Right atrium auricular region (tissue), 2 donors: ENCODE measurements at regions not wholly inside any gene's neighbourhood (a gene's known extent, or its start where the extent isn't known, plus 50 kb on each side); places are given as distances from the start of the nearest gene placed in this dataset.

ENCODE experiments used
- DNase-seq: peaks from one replicate; pipeline ENCODE4 v3.0.0-alpha.2; 2019; ENCODE audit warnings: low spot score
- H3K27ac ChIP-seq, 2 donors: fragments of 200-600 bp; sonication (generic); 1 replicate in 1 of 2; 2 replicates in 1 of 2; pipeline ENCODE4 v1.5.1; 2016 to 2019
- H3K27me3 ChIP-seq, 2 donors: fragments of 200-600 bp; sonication (generic); one replicate each; pipeline versions ENCODE4 v1.5.1 to v1.6.0; 2017 to 2019
- H3K36me3 ChIP-seq: fragments of 200-600 bp; sonication (generic); one replicate; pipeline ENCODE4 v1.5.1; 2016
- H3K4me1 ChIP-seq, 2 donors: fragments of 200-600 bp; sonication (generic); one replicate each; pipeline versions ENCODE4 v1.5.1 to v1.6.0; 2017 to 2019
- H3K4me3 ChIP-seq, 2 donors: fragments of 200-600 bp; sonication (generic); 1 replicate in 1 of 2; 2 replicates in 1 of 2; pipeline ENCODE4 v1.5.1; 2017 to 2019; ENCODE audit warnings: mild to moderate bottlenecking in 1 of 2, moderate library complexity in 1 of 2
- H3K9me3 ChIP-seq, 2 donors: fragments of 200-600 bp; sonication (generic); one replicate each; pipeline ENCODE4 v1.5.1; 2019
- CTCF ChIP-seq, 2 donors: fragments of 200-600 bp; sonication (generic); IDR thresholded peaks; one replicate each; pipeline ENCODE4 v1.5.1; 2019; ENCODE audit warnings: antibody characterized with exemption in 2 of 2

- DNase-seq: no peak
- no peaks in the 10 kb centered on the region for H3K9me3 ChIP-seq
These were observed 136.4 kb upstream of the SLC14A2 start for GRCh38 chr18:45478889-45479288.

GRCh38 chr18:45480219-45481015, 134.9 kb upstream of the SLC14A2 start:
- no peaks in the 10 kb centered on the region for H3K9me3 ChIP-seq
- no peak overlapping the region for H3K27ac ChIP-seq
- H3K4me3 ChIP-seq: no peak overlapping the region
- H3K4me1 ChIP-seq: no peaks in the 10 kb centered on the region
- no peak for DNase-seq
- TF ChIP-seq CTCF (IDR thresholded peaks at IDR 0.05): no peak
- no peaks in the 10 kb centered on the region for H3K27me3 ChIP-seq
- no peaks in the 10 kb centered on the region for H3K36me3 ChIP-seq

More at GRCh38 chr18:45478889-45479288, 136.4 kb upstream of the SLC14A2 start:
- H3K27ac ChIP-seq: no peak overlapping the region
- H3K27me3 ChIP-seq: no peaks in the 10 kb centered on the region
- H3K36me3 ChIP-seq: no peaks in the 10 kb centered on the region
- no peak overlapping the region for H3K4me3 ChIP-seq
- no peaks in the 10 kb centered on the region for H3K4me1 ChIP-seq
- TF ChIP-seq CTCF (IDR thresholded peaks at IDR 0.05): no peak

- TF ChIP-seq CTCF (IDR thresholded peaks at IDR 0.05): no peak
- Histone ChIP-seq H3K4me1 (no peaks in the 10 kb centered on the region), H3K27ac (no peak overlapping the region), H3K9me3 (no peaks in the 10 kb centered on the region), H3K36me3 (no peaks in the 10 kb centered on the region), H3K4me3 (no peak overlapping the region), H3K27me3 (no peaks in the 10 kb centered on the region)
- no peak for DNase-seq
These were observed 133.5 kb upstream of the SLC14A2 start for GRCh38 chr18:45481821-45482220.

- H3K4me3 ChIP-seq: no peak overlapping the region
- DNase-seq: no peak
- H3K36me3 ChIP-seq: no peaks in the 10 kb centered on the region
- H3K4me1 ChIP-seq: no peaks in the 10 kb centered on the region
- no peaks in the 10 kb centered on the region for H3K27me3 ChIP-seq
- no peaks in the 10 kb centered on the region for H3K9me3 ChIP-seq
- H3K27ac ChIP-seq: no peak overlapping the region
- no peak for TF ChIP-seq CTCF (IDR thresholded peaks at IDR 0.05)
These were observed 133.0 kb upstream of the SLC14A2 start for GRCh38 chr18:45482286-45482685.

- no peaks in the 10 kb centered on the region for H3K4me1 ChIP-seq
- no peaks in the 10 kb centered on the region for H3K36me3 ChIP-seq
- no peak for TF ChIP-seq CTCF (IDR thresholded peaks at IDR 0.05)
These were observed 127.7 kb upstream of the SLC14A2 start for GRCh38 chr18:45487581-45487980.

DNA sequence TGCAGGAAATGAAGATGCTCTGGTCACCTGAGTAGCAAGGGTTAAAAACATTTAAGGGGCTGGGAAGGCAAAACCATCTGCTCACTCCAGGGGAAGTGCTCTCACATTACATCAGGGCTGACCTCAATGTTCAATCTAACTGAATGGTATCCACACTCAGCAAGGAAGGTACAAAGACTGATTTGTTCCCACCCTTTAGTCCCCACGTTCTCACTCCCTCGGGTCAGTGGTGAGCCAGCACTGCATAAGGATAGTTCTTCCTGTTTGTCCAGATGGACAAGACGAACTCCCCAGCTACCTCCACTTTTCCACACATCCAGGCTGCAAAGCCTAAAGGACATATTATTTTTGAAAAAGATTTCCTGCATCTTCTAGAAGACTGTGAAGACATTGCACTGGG, 126.6 kb upstream of the SLC14A2 start:
- TF ChIP-seq CTCF (IDR thresholded peaks at IDR 0.05): no peak
- no peak for DNase-seq
- no peak overlapping the region for H3K4me3 ChIP-seq
- no peaks in the 10 kb centered on the region for H3K4me1 ChIP-seq
- no peaks in the 10 kb centered on the region for H3K36me3 ChIP-seq
- no peaks in the 10 kb centered on the region for H3K9me3 ChIP-seq
- H3K27me3 ChIP-seq: no peaks in the 10 kb centered on the region
- no peak overlapping the region for H3K27ac ChIP-seq

More at GRCh38 chr18:45487581-45487980, 127.7 kb upstream of the SLC14A2 start:
- Histone ChIP-seq H3K27me3 (no peaks in the 10 kb centered on the region), H3K9me3 (no peaks in the 10 kb centered on the region), H3K27ac (no peak overlapping the region), H3K4me3 (no peak overlapping the region)
- no peak for DNase-seq
